ENCODE measurements at regions not wholly inside any gene's neighbourhood (a gene's known extent, or its start where the extent isn't known, plus 50 kb on each side); places are given as distances from the start of the nearest gene placed in this dataset.

DNA sequence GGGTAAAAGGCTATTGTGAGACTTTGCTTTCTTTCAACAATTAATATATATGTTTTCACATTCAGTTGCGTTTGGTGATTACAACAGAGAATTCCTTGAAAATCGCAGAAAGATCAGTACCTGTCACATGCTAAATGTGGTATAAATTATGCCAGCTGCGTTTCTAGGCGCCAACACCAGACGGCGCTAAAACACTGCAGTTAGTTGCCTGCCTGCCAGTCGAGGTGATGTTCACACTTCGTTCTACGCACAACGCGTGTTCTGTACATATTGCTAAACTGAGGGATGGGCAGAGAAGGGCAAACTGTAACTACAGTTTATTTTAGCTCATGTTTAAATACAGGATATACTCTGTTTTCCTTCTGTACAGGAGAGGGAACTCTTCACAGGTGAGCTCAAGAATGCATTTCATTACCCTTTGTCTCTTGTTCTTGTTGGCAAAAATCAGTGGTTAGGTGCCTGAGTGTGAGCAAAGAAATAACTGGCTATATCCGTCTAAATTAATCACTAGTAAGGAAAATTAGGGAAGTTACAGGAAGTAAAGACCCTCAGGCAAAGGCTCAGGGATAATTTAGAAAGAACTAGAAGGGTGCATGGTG, 100.1 kb upstream of the RGS17 start:
- in situ Hi-C loops (cut with HindIII; ENCODE audit: low pct_ligation_motif_present, low sequenced_read_pairs), result no loop called here
- TF ChIP-seq, protein P1, sequence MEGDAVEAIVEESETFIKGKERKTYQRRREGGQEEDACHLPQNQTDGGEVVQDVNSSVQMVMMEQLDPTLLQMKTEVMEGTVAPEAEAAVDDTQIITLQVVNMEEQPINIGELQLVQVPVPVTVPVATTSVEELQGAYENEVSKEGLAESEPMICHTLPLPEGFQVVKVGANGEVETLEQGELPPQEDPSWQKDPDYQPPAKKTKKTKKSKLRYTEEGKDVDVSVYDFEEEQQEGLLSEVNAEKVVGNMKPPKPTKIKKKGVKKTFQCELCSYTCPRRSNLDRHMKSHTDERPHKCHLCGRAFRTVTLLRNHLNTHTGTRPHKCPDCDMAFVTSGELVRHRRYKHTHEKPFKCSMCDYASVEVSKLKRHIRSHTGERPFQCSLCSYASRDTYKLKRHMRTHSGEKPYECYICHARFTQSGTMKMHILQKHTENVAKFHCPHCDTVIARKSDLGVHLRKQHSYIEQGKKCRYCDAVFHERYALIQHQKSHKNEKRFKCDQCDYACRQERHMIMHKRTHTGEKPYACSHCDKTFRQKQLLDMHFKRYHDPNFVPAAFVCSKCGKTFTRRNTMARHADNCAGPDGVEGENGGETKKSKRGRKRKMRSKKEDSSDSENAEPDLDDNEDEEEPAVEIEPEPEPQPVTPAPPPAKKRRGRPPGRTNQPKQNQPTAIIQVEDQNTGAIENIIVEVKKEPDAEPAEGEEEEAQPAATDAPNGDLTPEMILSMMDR (IDR thresholded peaks at IDR 0.05; ENCODE audit: low read depth, low read length, missing control alignments), result peak; percentile 97
- peak; percentile 66 for DNase-seq
- no peak overlapping the region for H3K27ac ChIP-seq
- no peak overlapping the region for H3K4me3 ChIP-seq (ENCODE audit: low read depth, low read length)
- H3K36me3 ChIP-seq (replicated peaks), result no peaks in the 10 kb centered on the region
- no peaks in the 10 kb centered on the region for H3K27me3 ChIP-seq (replicated peaks)

DNA sequence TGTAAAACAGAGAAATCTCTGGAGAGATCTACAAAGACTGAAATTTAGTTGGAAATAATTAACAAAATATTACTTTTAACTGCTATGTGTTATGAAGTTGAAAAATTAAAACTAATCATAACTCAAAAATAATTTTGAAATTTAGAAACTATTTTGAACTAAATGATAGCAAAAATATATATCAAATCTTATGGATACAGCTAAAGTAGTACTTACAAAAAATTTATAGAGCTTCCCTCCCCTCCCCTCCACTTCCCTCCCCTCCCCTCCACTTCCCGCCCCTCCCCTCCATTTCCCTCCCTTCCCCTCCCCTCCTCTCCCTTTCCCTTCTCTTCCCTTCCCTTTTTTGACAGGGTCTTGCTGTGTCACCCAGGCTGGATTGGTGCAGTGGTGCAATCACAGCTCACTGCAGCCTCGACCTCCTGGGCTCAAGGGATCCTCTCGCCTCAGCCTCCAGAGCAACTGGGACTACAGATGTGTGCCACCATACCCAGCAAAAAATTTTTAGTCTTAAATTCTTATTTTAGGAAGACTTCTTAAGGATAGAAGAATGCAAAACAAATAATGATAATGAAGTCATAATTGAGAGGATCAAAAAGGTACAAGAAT, 87.2 kb upstream of the RGS17 start:
- Histone ChIP-seq H3K36me3 (replicated peaks) (no peaks in the 10 kb centered on the region), H3K4me3 (ENCODE audit: low read depth, low read length) (no peak overlapping the region), H3K27ac (no peak overlapping the region), H3K27me3 (replicated peaks) (no peaks in the 10 kb centered on the region)
- in situ Hi-C loops (cut with HindIII; ENCODE audit: low pct_ligation_motif_present, low sequenced_read_pairs), result no loop called here
- TF ChIP-seq, protein P1 (IDR thresholded peaks at IDR 0.05; ENCODE audit: low read depth, low read length, missing control alignments), result no peak
- DNase-seq, result no peak

DNA sequence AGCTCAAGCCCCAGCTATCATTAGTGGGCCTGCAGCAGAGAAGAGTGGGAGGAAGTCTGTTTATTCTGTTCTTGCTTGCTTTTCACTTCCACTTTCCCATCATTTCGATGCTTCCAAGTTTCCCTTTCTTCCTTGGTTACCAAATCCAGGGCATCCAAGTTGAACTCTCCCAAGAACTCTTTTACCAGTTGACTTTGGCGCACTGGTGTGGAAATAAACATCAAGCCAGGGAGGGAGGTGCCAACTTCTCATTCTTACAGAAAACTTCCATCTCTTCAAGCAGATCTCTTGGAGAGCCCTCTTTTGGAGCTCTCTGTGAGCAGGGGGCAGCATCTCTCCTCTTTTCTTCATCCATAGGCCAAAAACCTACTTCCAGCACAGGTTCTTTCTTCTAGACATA, 85.7 kb upstream of the RGS17 start:
- in situ Hi-C loops (cut with HindIII; ENCODE audit: low pct_ligation_motif_present, low sequenced_read_pairs), result no loop called here
- TF ChIP-seq, protein P1 (IDR thresholded peaks at IDR 0.05; ENCODE audit: low read depth, low read length, missing control alignments), result no peak
- no peak overlapping the region for H3K27ac ChIP-seq

DNA sequence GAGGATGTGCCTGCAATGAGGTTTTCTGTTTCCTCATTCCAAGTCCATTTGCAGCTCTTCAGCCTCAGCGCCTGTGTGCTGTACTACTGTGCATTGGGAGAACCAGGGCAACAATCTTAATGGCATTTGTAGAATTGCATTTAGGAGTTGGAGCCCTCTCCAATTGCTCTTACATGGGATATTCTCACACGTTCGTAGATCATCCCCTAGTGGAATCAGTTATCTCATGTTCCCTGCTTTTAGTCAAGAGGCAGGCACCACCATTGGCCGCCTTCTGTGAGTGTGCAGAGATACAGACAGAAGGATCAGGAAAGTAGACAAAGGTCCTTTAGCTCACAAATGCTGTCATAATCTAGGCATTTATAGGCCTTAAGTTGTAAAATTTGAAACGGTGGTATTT, 84.2 kb upstream of the RGS17 start:
- Histone ChIP-seq H3K4me3 (ENCODE audit: low read depth, low read length) (no peak overlapping the region), H3K27ac (no peak overlapping the region), H3K36me3 (replicated peaks) (no peaks in the 10 kb centered on the region), H3K27me3 (replicated peaks) (no peaks in the 10 kb centered on the region)
- no peak for DNase-seq
- TF ChIP-seq, protein P1 (IDR thresholded peaks at IDR 0.05; ENCODE audit: low read depth, low read length, missing control alignments), result no peak
- in situ Hi-C loops (cut with HindIII; ENCODE audit: low pct_ligation_motif_present, low sequenced_read_pairs), result no loop called here

More for the DNA sequence above, 85.7 kb upstream of the RGS17 start:
- no peak for DNase-seq
- Histone ChIP-seq H3K4me3 (ENCODE audit: low read depth, low read length) (no peak overlapping the region), H3K36me3 (replicated peaks) (no peaks in the 10 kb centered on the region), H3K27me3 (replicated peaks) (no peaks in the 10 kb centered on the region)

DNA sequence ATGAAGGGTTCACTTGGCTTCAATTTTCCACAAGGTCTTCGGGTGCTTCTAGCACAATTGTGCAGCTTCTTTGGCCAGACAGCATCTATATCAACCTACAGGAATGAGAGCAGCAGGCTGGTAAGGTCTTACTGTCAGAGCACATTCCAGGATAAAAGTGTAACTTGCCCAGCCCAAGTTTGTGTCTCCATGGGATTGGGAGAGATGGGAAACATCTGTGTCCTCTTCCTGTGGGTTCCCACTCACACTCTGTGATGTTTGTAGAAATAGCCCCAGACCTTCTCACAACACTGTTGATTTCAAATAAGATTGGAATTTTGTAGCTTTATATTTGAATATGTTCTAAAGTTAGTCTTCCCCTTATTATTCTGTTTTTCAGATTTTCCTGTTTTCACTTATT, 83.4 kb upstream of the RGS17 start:
- Histone ChIP-seq H3K36me3 (replicated peaks) (no peaks in the 10 kb centered on the region), H3K4me3 (ENCODE audit: low read depth, low read length) (no peak overlapping the region), H3K27me3 (replicated peaks) (no peaks in the 10 kb centered on the region), H3K27ac (no peak overlapping the region)
- in situ Hi-C loops (cut with HindIII; ENCODE audit: low pct_ligation_motif_present, low sequenced_read_pairs), result no loop called here
- TF ChIP-seq, protein P1 (IDR thresholded peaks at IDR 0.05; ENCODE audit: low read depth, low read length, missing control alignments), result no peak
- no peak for DNase-seq

DNA sequence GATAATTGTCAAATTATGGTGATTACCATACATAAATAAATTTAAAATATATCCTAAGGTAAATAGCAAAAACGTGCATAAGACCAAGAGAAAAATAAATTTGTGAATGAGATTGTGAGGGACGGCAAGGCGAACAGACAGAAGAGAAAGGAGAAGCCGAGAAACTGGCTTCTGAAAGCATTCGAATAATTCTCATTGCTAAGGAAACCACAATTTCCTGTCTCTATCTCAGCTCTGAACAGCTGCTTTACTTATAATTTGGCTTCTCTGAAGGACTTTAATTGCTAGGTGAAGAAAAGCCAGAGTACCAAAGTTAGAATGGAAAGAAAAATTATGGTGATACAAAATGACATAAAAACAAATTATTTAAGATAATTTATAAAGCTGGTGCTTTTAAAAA, 79.0 kb upstream of the RGS17 start:
- DNase-seq, result peak; percentile 11
- Histone ChIP-seq H3K27ac (no peak overlapping the region), H3K4me3 (ENCODE audit: low read depth, low read length) (no peak overlapping the region), H3K36me3 (replicated peaks) (no peaks in the 10 kb centered on the region), H3K27me3 (replicated peaks) (no peaks in the 10 kb centered on the region)
- TF ChIP-seq, protein P1 (IDR thresholded peaks at IDR 0.05; ENCODE audit: low read depth, low read length, missing control alignments), result no peak
- in situ Hi-C loops (cut with HindIII; ENCODE audit: low pct_ligation_motif_present, low sequenced_read_pairs), result no loop called here
